ENCODE measurements at regions not wholly inside any gene's neighbourhood (a gene's known extent, or its start where the extent isn't known, plus 50 kb on each side); places are given as distances from the start of the nearest gene placed in this dataset.

DNA sequence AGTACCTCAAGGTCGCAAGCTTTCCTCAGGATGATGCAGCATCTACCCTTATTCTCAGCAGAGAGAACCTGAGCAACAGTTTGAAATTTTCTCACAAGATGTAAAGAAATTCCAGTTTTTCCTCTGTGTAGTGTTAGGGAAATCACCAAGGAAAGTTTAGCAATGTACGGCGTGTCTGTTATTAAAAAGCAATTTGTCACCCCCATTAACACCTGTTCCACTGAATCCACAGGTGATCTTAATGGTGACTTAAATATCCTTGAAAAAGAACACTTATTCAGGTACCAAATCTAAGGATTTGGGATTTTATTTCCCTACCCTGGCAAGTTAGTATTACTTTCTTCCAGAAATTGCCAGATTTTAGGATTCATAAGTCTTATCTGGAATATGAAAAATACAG, 77.9 kb upstream of the ATP10B start:
- H3K4me3 ChIP-seq (ENCODE audit: severe bottlenecking): no peak overlapping the region
- TF ChIP-seq, protein P1, sequence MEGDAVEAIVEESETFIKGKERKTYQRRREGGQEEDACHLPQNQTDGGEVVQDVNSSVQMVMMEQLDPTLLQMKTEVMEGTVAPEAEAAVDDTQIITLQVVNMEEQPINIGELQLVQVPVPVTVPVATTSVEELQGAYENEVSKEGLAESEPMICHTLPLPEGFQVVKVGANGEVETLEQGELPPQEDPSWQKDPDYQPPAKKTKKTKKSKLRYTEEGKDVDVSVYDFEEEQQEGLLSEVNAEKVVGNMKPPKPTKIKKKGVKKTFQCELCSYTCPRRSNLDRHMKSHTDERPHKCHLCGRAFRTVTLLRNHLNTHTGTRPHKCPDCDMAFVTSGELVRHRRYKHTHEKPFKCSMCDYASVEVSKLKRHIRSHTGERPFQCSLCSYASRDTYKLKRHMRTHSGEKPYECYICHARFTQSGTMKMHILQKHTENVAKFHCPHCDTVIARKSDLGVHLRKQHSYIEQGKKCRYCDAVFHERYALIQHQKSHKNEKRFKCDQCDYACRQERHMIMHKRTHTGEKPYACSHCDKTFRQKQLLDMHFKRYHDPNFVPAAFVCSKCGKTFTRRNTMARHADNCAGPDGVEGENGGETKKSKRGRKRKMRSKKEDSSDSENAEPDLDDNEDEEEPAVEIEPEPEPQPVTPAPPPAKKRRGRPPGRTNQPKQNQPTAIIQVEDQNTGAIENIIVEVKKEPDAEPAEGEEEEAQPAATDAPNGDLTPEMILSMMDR (IDR thresholded peaks at IDR 0.05; ENCODE audit: poor library complexity, severe bottlenecking): no peak
- H3K9me3 ChIP-seq (ENCODE audit: severe bottlenecking): no peaks in the 10 kb centered on the region
- no peaks in the 10 kb centered on the region for H3K4me1 ChIP-seq (ENCODE audit: insufficient read depth, poor library complexity, severe bottlenecking)
- ATAC-seq (ENCODE audit: low read depth) (no peak), DNase-seq (ENCODE audit: low spot score) (no peak)
- H3K36me3 ChIP-seq (ENCODE audit: low read depth): no peaks in the 10 kb centered on the region
- H3K27me3 ChIP-seq (ENCODE audit: insufficient read depth, poor library complexity, severe bottlenecking): no peaks in the 10 kb centered on the region
- H3K27ac ChIP-seq (ENCODE audit: poor library complexity, severe bottlenecking): no peak overlapping the region

DNA sequence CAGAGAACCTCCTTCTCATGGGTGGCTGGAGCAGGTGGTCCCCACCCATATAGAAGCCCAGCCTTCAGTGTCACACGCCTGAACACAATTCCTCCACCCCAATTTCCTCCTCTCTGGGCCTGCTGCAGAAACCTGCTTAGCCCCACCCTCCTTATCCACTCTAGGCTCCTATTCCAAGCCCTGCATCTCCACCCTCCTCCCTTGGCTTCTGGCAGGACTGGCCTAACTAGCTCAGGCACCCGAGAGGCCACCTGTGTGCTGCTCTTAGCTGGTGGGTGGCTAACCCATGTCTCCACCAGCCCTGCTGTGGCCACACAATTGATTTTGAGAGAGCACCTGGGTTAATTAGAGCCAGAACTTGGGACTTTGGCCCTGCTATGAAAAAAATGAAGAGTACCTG, 77.3 kb upstream of the ATP10B start:
- H3K4me3 ChIP-seq (ENCODE audit: severe bottlenecking): no peak overlapping the region
- no peaks in the 10 kb centered on the region for H3K9me3 ChIP-seq (ENCODE audit: severe bottlenecking)
- DNase-seq (ENCODE audit: low spot score): no peak
- no peaks in the 10 kb centered on the region for H3K36me3 ChIP-seq (ENCODE audit: low read depth)
- H3K27me3 ChIP-seq (ENCODE audit: insufficient read depth, poor library complexity, severe bottlenecking): no peaks in the 10 kb centered on the region
- no peaks in the 10 kb centered on the region for H3K4me1 ChIP-seq (ENCODE audit: insufficient read depth, poor library complexity, severe bottlenecking)
- H3K27ac ChIP-seq (ENCODE audit: poor library complexity, severe bottlenecking): no peak overlapping the region
- no peak for ATAC-seq (ENCODE audit: low read depth)
- TF ChIP-seq, protein P1 (IDR thresholded peaks at IDR 0.05; ENCODE audit: poor library complexity, severe bottlenecking): no peak

DNA sequence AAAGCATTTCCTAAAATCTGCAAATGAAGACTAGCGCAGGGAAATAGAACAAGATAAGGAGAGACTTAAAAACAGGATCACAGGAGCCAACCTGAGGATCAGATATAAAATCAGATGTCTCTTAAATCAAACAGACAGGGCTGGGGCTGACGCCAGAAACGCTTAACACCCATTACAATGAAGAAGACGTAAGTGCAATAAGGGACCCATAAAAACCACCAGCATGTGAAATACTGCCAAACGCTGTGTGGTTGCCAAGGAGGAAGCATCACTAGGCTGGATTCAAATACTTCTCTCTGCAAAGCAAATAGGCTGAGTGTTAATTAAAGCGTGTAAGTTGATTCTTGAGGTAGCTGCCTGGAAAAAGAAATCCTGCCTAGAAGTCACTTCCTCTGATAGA, 74.4 kb upstream of the ATP10B start:
- TF ChIP-seq, protein P1 (IDR thresholded peaks at IDR 0.05; ENCODE audit: poor library complexity, severe bottlenecking): no peak
- no peak for DNase-seq (ENCODE audit: low spot score)
- Histone ChIP-seq H3K27me3 (ENCODE audit: insufficient read depth, poor library complexity, severe bottlenecking) (no peaks in the 10 kb centered on the region), H3K4me3 (ENCODE audit: severe bottlenecking) (no peak overlapping the region), H3K9me3 (ENCODE audit: severe bottlenecking) (no peaks in the 10 kb centered on the region), H3K27ac (ENCODE audit: poor library complexity, severe bottlenecking) (no peak overlapping the region), H3K36me3 (ENCODE audit: low read depth) (no peaks in the 10 kb centered on the region), H3K4me1 (ENCODE audit: insufficient read depth, poor library complexity, severe bottlenecking) (no peaks in the 10 kb centered on the region)
- no peak for ATAC-seq (ENCODE audit: low read depth)

DNA sequence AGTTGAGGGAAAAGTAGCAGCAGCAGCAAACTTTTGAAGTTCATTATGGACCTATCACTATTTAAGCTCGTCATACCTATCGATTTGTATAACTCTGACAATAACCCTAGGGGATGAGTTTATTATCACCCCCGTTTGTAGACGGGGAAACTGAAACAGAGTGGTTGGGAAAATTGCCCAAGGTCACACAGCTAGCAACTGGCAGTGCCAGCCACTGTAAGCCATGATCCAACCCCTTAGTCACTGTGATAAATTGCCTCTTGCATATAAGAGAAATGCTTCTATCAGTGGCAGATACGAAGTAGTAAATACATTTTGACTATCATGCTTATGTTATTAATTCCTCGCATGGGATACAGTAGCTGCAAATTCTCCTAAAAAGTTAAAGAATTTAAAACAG, 73.3 kb upstream of the ATP10B start:
- ATAC-seq (ENCODE audit: low read depth) (no peak), DNase-seq (ENCODE audit: low spot score) (no peak)
- Histone ChIP-seq H3K9me3 (ENCODE audit: severe bottlenecking) (no peaks in the 10 kb centered on the region), H3K27me3 (ENCODE audit: insufficient read depth, poor library complexity, severe bottlenecking) (no peaks in the 10 kb centered on the region), H3K4me1 (ENCODE audit: insufficient read depth, poor library complexity, severe bottlenecking) (no peaks in the 10 kb centered on the region), H3K27ac (ENCODE audit: poor library complexity, severe bottlenecking) (no peak overlapping the region), H3K4me3 (ENCODE audit: severe bottlenecking) (no peak overlapping the region), H3K36me3 (ENCODE audit: low read depth) (no peaks in the 10 kb centered on the region)
- TF ChIP-seq, protein P1 (IDR thresholded peaks at IDR 0.05; ENCODE audit: poor library complexity, severe bottlenecking): no peak

DNA sequence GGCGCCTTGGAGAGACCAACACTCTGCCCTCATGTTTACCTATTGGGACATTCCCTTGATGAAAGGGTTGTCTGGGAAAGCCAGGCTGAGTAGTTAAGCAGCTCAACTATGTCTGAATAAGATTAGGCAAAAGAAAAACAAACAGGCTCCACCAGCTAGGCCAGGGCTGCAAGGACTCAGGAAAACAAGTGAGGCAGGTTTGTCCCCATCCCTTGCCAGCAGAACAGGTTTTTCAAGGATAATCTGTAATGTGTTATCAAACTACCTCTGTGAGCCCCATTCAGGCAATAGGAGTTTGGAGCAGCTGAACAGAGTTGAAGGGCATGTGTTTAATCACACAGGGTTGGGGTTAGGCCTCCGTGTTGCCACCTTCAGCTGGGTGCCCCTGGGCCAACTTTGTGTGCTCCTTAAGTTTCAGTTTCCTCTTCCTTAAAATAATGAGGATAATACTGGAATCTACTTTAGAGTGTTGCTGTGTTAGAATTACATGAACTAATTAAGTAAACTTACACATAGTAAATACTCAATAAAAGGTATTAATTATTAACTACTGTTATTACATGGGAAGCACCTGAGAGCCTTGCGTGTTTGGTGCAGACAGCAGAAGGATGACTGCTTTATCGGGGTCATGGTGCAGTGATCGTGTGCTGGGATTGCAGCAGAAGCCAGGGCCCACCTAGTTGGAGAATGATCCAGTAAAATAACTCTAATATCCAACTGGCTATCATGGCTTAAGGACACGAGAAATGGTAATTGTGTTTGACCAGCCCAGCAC, 72.1 kb upstream of the ATP10B start:
- DNase-seq (ENCODE audit: low spot score): no peak

More for the DNA sequence above, 72.1 kb upstream of the ATP10B start:
- Histone ChIP-seq H3K27ac (ENCODE audit: poor library complexity, severe bottlenecking) (no peak overlapping the region), H3K27me3 (ENCODE audit: insufficient read depth, poor library complexity, severe bottlenecking) (no peaks in the 10 kb centered on the region), H3K4me3 (ENCODE audit: severe bottlenecking) (no peak overlapping the region), H3K9me3 (ENCODE audit: severe bottlenecking) (no peaks in the 10 kb centered on the region), H3K4me1 (ENCODE audit: insufficient read depth, poor library complexity, severe bottlenecking) (no peaks in the 10 kb centered on the region), H3K36me3 (ENCODE audit: low read depth) (no peaks in the 10 kb centered on the region)
- TF ChIP-seq, protein P1 (IDR thresholded peaks at IDR 0.05; ENCODE audit: poor library complexity, severe bottlenecking): no peak
- peak; percentile 68 for ATAC-seq (ENCODE audit: low read depth)
